ENCODE measurements at regions not wholly inside any gene's neighbourhood (a gene's known extent, or its start where the extent isn't known, plus 50 kb on each side); places are given as distances from the start of the nearest gene placed in this dataset.
"Not testable (repeated sequence)": the region's sequence is repeated elsewhere in the genome, so short reads cannot be mapped to it uniquely, and the experiment has no call there.

- CTCF ChIA-PET, result no interaction called here
- POLR2A ChIA-PET, result interaction anchor here (0.7 kb wide), 1 partner anchor 36 kb away, joined by 3 read pairs; no protein-coding TSS in a partner anchor
- TF ChIP-seq PKNOX1 (IDR thresholded peaks at IDR 0.05) (no peak), SUZ12 (IDR thresholded peaks at IDR 0.05) (no peak), CTBP1 (IDR thresholded peaks at IDR 0.05; ENCODE audit: borderline replicate concordance) (no peak), ELF4 (IDR thresholded peaks at IDR 0.05) (no peak), HDGF (IDR thresholded peaks at IDR 0.05; ENCODE audit: borderline replicate concordance) (no peak), FOXM1 (IDR thresholded peaks at IDR 0.05; ENCODE audit: borderline replicate concordance) (no peak), ARNT (IDR thresholded peaks at IDR 0.05) (no peak), FOXA1 (IDR thresholded peaks at IDR 0.05) (no peak), ZNF384 (IDR thresholded peaks at IDR 0.05) (no peak), TARDBP (IDR thresholded peaks at IDR 0.05) (no peak), FOXK2 (IDR thresholded peaks at IDR 0.05) (no peak)
- no peak for DNase-seq (ENCODE audit: extremely low spot score)
Observed at GRCh38 chr7:157476201-157476600, 139.4 kb downstream of the DNAJB6 start.

GRCh38 chr7:157476654-157477549 lies 140.1 kb downstream of the DNAJB6 start:
- TF ChIP-seq TARDBP (IDR thresholded peaks at IDR 0.05) (no peak), CTBP1 (IDR thresholded peaks at IDR 0.05; ENCODE audit: borderline replicate concordance) (no peak), HDGF (IDR thresholded peaks at IDR 0.05; ENCODE audit: borderline replicate concordance) (no peak), SP1 (IDR thresholded peaks at IDR 0.05) (no peak)
- no peak for DNase-seq (ENCODE audit: extremely low spot score)
- ChIA-PET CTCF (no interaction called here), POLR2A (no interaction called here)

- CTCF ChIA-PET, result no interaction called here
- POLR2A ChIA-PET, result no interaction called here
- DNase-seq (ENCODE audit: extremely low spot score), result no peak
- TF ChIP-seq HDGF (IDR thresholded peaks at IDR 0.05; ENCODE audit: borderline replicate concordance) (no peak), LEF1 (IDR thresholded peaks at IDR 0.05; ENCODE audit: borderline replicate concordance) (no peak), BHLHE40 (IDR thresholded peaks at IDR 0.05; ENCODE audit: borderline replicate concordance) (no peak), ARNT (IDR thresholded peaks at IDR 0.05) (no peak), ZNF384 (IDR thresholded peaks at IDR 0.05) (no peak), SUZ12 (IDR thresholded peaks at IDR 0.05) (no peak), ELF4 (IDR thresholded peaks at IDR 0.05) (no peak), PKNOX1 (IDR thresholded peaks at IDR 0.05) (no peak), FOXM1 (IDR thresholded peaks at IDR 0.05; ENCODE audit: borderline replicate concordance) (no peak), CTBP1 (IDR thresholded peaks at IDR 0.05; ENCODE audit: borderline replicate concordance) (no peak), TARDBP (IDR thresholded peaks at IDR 0.05) (no peak), SP1 (IDR thresholded peaks at IDR 0.05) (no peak), FOXK2 (IDR thresholded peaks at IDR 0.05) (no peak), L3MBTL2 (conservative IDR thresholded peaks at IDR 0.05) (no peak), NFRKB (IDR thresholded peaks at IDR 0.05) (no peak), FOXA1 (IDR thresholded peaks at IDR 0.05) (no peak)
Observed at GRCh38 chr7:157477550-157478212, 140.9 kb downstream of the DNAJB6 start.

- CTCF ChIA-PET; POLR2A ChIA-PET; DNase-seq (ENCODE audit: extremely low spot score): not testable (repeated sequence)
Observed at GRCh38 chr7:157478611-157479010, 141.8 kb downstream of the DNAJB6 start.

- ChIA-PET POLR2A (no interaction called here), CTCF (no interaction called here)
- no peak for DNase-seq (ENCODE audit: extremely low spot score)
- TF ChIP-seq BHLHE40 (IDR thresholded peaks at IDR 0.05; ENCODE audit: borderline replicate concordance) (no peak), L3MBTL2 (conservative IDR thresholded peaks at IDR 0.05) (no peak), ELF4 (IDR thresholded peaks at IDR 0.05) (no peak), CTBP1 (IDR thresholded peaks at IDR 0.05; ENCODE audit: borderline replicate concordance) (no peak), ARNT (IDR thresholded peaks at IDR 0.05) (no peak), ZNF384 (IDR thresholded peaks at IDR 0.05) (no peak), FOXA1 (IDR thresholded peaks at IDR 0.05) (no peak)
Observed at GRCh38 chr7:157479326-157479725, 142.5 kb downstream of the DNAJB6 start.

- POLR2A ChIA-PET, result no interaction called here
- no peak for DNase-seq (ENCODE audit: extremely low spot score)
- CTCF ChIA-PET, result no interaction called here
- TF ChIP-seq SP1 (IDR thresholded peaks at IDR 0.05) (no peak), SUZ12 (IDR thresholded peaks at IDR 0.05) (no peak), BHLHE40 (IDR thresholded peaks at IDR 0.05; ENCODE audit: borderline replicate concordance) (no peak), FOXA1 (IDR thresholded peaks at IDR 0.05) (no peak), PKNOX1 (IDR thresholded peaks at IDR 0.05) (no peak), TARDBP (IDR thresholded peaks at IDR 0.05) (no peak)
Observed at GRCh38 chr7:157480371-157481050, 143.7 kb downstream of the DNAJB6 start.
